ENCODE measurements at regions not wholly inside any gene's neighbourhood (a gene's known extent, or its start where the extent isn't known, plus 50 kb on each side); places are given as distances from the start of the nearest gene placed in this dataset.

DNA sequence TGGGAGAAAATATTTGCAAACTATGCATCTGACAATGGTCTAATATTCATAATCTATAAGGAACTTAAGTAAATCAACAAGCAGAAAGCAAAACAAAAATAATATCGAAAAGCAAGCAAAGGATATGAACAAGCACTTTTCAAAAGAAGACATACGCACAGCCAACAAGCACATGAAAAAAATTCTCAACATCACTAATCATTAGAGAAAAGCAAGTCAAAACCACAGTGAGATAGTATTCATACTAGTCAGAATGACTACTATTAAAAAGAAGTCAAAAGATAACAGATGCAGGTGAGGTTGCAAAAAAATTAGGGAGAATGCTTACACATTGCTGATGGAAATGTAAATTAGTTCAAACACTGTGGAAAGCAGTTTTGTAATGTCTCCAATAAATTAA is 410.2 kb downstream of the MMUT start:
- TF ChIP-seq YY1 (IDR thresholded peaks at IDR 0.05; ENCODE audit: insufficient read depth, insufficient read length) (no peak), ZNF274 (IDR thresholded peaks at IDR 0.05; ENCODE audit: low read depth, low read length) (no peak)

All from NT2/D1 (cell line).